GM21723 (cell line): ENCODE measurements at regions not wholly inside any gene's neighbourhood (a gene's known extent, or its start where the extent isn't known, plus 50 kb on each side); places are given as distances from the start of the nearest gene placed in this dataset.
A peak's percentile ranks its signal among the peaks of the same experiment; 100 is the strongest.
"Not testable (repeated sequence)": the region's sequence is repeated elsewhere in the genome, so short reads cannot be mapped to it uniquely, and the experiment has no call there.

Experiments
- ATAC-seq: cut with Tn5 transposase; IDR thresholded peaks from one replicate; pipeline ENCODE4 v1.9.1; 2021; ENCODE audit warnings: mild to moderate bottlenecking, moderate library complexity; ENCODE audit not compliant: unreplicated experiment

DNA sequence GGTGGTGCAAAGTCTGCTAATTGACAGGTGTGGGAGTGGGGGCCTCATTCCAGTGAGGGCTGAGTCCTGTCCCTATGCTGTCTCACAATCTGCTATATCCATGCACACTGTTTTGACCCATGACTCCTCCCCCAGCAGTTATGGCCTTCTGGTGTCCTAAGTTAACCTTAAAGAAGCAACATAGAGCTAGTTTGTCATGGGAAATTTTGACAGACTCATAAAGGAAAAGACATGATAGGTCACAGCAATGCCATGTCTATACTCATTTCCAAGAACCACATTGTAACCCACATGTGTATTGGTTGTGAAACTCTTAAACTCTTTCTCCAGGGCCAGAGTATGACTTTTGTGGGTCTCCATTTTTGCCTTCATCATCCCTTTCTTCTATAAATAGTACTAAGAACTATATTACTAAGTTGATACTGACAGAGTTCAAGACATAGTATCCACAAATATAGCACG, 78.2 kb upstream of the SLC1A4 start:
- no peak for ATAC-seq

DNA sequence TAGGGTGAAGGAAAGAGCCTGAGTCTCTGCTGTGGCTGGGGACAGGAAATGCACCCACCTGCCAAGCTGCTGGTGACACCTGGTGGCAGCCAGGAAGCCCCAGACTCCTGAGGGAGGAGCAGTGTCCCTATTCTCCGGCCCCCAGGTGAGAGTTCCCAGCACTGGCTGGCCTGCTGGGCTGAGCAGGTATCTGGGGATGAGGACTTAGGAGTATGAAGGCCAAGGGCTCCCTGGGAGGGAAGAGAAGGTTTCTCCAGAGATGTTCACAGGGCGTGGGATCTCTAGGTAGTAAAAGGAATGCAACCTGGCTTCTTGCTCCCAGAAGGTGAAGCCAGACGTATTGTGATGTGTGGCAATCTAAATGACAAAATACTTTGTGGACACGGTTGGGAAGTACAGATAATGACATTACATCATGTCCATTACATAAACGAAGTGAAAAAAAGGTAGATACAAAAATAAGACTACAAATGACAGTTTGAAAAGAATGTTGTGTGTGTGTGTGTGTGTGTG, 75.8 kb upstream of the SLC1A4 start:
- no peak for ATAC-seq

DNA sequence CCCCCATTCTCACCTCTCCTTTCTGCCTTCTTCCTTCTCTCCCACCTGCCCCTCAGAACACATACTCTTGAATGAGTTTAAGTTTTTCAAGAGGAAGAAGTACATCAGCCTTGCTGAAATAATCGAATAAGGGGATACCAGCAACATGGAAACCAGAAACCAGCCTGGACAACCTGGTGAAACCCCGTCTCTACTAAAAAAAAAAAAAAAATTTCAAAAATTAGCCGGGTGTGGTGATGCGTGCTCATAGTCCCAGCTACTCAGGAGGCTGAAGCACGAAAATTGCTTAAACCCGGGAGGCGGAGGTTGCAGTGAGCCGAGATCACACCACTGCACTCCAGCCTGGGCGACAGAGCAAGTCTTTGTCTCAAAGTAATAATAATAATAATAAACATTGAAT, 75.0 kb upstream of the SLC1A4 start:
- no peak for ATAC-seq

DNA sequence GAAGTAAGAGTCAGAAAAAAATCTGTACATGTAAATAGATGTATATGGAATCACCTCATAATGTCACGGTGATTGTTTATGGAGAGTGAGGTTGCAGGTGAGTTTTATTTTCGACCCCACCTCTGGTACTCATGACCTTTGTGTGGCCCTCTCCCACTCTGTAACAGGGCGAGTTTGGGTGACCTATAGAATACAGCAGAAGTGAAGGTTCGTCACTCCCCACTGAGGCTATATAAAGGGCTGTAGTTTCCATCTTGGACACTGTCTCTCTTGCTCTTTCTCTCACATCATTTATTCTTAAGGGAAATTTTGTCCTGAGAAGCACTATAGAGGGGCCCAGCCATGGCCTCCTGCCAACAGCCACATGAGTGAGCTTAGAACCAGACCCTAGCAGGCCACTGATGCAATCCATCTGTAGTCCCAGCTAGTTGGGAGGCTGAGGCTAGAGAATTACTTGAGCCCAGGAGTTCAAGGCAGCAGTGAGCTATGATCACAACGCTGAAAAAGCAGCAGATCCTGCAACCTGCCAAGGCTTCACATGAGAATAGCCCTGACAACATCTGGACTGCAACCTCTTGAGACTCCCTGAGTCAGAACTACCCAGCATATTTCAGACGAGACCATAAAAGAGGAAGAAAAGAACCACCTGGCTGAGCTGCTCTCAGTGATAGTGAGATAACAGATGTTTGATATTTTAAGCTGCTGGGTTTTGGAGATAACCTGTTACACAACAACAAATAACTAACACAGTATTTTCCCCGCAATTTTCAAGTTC, 74.3 kb upstream of the SLC1A4 start:
- ATAC-seq: peak; percentile 65

DNA sequence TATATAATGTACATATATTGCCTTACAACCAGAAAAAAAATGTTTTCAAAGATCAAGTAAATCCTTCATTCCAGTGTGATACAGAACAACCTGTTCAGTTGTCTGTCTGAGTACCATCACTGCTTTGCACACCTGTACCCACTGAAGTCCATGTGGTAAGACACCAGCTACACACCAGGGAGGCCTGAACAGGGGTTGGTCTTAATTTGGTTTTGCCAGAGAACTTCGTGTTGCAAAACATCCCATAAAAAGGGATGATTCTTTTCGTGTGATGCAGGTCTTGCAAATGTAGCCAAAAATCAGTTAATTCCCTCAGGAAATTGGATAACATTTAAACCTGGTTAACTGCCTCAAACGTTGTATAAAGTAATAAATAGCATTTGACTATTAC, 73.7 kb upstream of the SLC1A4 start:
- ATAC-seq: no peak

DNA sequence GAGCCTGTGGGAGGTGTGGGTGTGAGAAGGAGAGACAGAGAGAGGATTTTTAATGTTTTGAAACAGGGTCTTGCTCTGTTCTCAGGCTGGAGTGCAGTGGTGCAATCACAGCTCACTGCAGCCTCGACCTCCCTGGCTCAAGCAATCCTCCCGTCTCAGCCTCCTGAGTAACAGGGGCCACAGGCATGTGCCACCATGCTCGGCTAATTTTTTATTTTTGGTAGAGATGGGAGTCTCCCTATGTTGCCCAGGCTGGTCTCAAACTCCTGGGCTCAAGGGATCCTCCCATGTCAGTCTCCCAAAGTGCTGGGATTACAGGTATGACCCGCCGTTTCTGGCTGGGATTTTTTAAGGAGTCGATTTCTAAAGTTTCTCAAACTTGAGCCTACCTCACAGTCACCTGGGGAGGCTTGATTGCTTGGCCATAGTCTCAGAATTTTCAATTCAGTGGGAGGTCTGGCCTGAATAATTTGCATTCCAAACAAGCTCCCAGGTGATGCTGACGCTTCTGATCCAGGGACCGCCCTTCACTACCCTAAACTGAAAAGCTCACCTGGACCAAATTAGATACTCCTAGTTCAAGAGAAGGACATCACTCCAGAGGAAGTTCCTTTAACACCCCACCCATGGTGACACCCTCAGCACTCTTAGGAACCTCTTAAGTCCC, 70.8 kb upstream of the SLC1A4 start:
- ATAC-seq: no peak

DNA sequence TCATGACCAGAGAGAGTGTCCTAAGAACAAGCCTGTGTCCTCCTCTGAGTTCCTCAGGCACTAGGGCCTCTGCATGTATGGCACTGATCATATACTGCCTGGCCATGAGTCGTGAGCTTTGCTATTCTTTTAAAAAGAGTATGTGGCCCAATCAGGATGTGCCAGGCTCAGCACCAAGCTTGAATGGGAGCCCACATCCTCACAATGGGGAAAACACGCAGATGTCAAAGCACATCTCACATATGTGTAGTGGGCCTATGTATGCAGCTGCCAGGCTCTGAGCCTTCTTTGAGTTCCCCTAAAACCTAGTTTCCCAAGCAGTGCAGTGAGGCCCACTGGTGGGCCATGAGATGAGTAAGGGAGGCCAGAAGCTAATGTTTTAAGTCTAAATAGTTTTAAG, 69.9 kb upstream of the SLC1A4 start:
- no peak for ATAC-seq

DNA sequence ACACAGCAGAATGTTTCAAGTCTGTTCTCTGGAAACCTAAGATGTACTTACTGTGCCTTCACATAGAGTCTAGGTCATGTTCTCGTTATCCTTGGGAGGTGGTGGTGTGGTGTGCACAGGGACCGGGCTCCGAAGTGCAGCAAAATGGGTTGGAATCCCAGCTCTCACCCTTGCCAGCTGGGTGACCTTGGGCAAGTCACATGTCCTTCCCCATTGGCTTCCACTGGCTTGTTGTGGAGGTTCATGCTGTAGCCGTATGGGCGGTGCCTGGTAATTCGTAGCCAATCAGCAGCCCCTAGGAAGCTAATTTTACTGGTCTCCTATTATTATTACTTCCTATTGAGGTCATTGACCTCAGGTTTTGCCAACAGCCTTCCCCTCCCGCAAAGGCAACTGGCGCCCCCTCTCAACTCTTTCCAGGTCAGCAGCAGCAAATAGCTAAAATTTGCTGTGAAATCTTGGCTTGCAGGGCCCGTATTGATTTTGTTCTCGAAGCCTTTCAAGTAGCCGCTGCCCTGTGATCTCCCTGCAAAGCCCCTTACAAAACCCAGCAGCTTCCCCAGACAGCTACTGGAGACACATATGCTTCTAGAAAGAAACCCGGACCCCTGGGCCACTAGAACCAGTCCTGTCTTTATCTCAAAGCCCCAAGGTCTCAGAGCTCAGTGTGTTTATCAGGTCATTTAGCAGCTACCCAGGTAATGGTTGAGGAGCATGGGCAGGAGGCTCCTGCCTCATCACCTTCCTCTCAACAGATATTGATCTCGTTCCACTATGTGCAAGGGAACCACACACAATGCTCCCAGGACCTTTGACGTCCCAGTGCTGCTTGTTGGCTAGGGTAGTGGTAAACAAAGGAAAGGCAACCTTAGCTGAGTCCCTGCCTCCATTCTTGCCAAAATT, 66.5 kb upstream of the SLC1A4 start:
- no peak for ATAC-seq

DNA sequence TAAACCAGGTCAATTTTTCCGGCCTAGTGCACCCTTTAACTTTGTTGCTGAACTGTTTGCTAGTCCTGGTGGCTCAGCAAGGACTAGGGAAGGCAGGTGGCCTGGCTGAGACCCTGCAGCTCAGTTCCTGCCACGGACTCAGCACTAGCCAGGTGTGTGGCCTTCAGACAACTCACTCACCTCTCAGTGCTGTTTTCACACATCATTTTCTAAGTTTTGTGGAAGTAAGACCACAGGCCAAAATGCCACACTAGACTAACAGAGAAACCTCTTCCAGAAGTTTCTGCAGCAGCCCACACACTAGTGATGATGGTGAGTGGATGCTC, 65.9 kb upstream of the SLC1A4 start:
- ATAC-seq: no peak

DNA sequence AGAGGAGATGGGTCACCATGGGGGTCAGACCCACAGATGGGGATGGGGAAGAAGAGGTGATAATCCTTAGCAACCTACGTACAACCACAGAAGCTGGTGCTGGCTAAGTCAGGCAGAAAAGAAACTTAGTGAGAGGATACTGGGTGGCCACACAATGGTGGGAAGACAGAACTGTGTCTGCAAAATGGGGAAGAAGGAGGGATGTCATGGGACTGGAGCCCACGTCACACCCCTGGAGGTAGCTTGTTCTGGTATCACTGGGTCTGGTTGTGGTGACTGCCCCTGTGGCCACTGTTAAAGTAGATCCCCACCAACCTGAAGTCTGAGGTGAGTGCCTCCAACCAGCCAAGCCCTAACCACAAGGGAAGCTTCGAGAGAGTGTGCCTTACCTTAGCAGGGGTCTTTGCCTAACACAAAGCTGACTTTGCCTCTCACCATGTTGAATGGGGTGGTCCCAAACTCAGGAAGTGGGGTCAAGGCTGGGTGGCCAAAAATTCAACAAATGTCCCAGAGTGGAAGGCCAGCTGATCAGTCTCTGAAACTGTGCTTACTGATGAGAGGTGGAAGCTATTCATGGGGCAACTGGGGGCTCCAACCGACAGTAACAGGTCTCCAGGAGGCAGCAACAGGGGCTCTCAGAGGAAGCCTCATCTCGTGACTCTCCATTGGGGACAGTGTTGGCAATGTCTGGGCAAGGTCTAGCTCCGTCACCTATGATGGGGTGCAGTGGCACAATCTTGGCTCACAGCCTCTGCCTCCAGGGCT, 64.8 kb upstream of the SLC1A4 start:
- no peak for ATAC-seq

DNA sequence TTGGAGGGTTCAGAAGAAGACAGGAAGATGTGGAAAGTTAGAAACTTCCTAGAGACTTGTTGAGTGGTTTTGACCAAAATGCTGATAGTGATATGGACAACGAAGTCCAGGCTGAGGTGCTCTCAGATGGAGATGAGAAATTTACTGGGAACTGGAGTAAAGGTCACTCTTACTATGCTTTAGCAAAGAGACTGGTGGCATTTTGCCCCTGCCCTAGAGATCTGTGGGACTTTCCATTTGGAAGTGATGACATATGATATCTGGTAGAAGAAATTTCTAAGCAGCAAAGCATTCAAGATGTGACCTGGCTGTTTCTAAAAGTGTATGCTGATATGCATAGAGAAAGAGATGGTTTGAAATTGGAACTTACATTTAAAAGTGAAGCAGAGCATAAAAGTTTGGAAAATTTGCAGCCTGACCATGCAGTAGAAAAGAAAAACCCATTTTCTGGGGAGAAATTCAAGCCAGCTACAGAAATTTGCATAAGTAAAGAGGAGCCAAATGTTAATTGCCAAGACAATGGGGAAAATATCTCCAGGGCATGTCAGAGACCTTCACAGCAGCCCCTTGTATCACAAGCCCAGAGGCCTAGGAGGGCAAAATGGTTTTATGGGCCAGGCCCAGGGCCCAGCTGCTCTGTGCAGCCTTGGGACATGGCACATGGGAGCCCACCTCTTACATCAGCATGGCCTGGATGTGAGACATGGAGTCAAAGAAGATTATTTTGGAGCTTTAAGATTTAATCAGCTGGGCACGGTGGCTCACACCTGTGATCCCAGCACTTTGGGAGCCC, 63.1 kb upstream of the SLC1A4 start:
- ATAC-seq: not testable (repeated sequence)

DNA sequence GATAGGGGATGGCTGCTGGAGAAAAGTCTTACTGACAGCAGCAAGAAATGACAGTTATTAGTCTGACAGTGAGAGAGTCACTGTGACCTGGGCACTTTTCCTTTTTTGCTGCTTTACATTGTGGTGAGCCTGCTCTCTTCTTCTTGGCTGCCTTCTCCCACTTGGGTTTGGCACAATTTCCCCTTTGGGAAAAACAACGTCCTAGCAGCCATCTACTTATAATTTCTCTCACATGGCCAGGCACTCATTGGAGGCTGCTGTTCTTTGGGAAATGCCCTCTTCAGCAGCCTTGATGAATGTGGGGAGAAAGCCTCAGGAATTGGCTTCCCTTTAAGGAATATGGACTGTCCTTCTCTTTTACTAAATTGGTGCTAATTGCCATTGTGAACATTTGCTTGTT, 60.4 kb upstream of the SLC1A4 start:
- ATAC-seq: no peak

DNA sequence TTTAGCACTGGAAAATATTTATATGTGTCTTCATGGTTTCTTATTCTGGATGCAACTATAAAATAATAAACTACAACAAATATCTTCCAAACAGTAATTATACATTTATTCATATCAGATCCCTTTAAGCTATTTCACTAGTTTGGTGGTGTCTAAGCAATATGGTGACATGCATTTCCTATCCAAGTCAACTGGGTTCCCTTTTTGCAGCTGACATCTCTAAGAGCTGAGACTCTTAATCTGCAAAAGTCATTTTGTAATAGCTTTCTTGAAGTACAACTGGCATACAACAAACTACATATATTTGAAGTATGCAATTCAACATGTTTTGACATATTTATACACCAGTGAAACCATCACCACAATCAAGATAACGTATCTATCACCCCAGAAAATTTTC, 59.9 kb upstream of the SLC1A4 start:
- no peak for ATAC-seq

DNA sequence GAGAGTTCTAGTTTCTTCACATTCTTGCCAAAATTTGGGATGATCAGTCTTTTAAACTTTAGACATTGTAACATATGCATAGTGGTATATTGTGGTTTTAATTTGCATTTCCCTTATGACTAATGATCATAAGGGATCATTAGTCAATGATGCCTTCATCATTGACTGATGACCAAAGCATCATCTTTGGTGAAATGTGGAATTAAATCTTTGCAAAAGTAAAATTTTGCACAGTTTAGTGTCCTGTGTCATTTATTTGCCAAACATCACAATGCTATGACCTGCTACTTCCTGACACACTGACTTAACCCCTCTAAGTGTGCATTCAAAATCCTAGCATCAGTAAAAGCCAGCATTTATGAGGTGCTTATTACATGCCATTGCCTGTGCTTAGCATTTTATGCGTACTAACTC, 58.9 kb upstream of the SLC1A4 start:
- ATAC-seq: no peak

DNA sequence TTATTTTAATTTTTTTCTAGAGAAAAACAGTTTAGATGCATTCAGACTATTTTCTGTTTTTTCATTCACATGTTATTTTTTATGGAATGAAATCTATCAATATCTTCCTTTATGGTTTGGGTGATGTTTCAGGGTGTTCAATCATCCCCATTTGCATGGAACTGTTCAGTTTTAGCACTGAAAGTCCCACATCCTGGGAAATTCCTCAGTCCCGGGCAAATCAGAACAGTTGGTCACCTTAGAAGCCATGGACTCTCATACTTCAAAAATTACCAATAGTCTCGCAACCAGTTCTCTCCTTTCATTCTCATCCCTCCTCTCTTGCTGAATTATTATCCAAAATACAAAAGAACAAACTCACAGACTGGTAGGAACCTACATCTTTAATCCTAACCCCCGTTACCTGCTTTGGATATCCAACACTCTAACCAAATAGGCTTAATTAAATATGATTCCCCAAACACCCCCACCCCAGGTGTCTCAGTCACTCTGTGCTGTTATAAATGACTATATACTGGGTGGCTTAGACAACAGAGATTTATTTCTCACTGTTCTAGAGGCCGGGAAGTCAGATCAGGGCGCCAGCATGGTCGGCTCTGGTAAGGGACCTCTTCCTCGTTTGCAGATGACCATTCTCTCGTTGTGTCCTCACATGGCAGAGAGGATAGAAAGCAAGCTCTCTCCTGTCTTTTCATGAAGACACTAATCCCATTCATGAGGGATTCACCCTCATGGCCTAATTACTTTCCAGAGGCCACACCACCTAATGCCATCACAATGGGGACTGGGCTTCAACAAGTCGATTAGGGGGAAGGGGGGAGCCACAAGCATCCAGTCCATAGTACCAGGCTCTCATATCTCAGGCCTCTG, 57.7 kb upstream of the SLC1A4 start:
- no peak for ATAC-seq

DNA sequence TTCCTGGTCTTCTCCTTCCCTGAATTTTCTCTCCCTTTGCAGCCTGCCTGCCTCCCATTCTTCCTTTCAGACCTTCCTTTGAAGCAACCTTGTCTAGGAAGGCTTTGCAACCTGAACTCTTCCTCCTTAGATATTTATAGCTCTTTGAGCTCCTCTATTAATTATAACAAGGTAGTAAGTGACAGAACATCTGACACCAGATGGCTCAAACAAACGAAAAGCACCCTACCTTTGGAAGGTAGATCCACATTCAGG, 57.2 kb upstream of the SLC1A4 start:
- ATAC-seq: no peak

DNA sequence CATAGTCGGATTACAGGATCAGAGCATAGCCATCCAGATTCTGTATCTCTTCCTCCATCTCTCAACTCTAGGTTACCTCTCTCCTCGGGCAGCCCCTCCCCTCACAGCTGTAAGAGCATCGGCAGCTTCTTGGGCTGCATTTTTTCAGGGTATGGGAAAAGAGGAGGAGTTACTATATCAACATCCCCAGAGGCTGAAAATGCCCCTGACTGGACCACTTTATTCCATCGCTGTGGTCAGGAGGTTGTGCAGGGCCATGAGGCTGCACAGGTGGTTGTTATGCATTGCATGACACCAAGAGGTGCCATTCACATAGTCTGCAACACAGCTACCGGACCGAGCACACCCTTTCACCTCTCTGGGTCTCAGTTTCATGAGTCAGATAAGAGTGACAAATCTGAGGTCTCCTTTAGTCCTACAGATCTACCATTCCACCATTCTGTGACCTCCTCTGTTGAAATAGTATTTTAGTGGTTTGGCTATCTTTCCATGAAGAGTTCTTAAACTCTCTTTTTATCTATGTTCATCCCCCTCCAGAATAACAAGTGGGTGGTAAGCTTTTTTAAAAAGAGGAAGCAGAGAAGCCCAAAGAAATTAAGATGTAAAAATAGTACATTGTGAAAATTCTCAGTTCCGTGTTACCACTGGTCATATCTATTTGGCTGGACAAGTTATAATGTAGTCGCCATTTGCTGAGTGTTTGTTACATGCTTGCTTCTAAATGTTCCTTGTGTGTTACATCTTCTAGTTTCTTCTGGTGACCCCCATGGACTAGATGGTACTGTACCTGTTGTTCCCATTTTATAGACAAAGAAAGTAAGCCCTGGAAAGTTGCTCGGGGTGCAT, 56.6 kb upstream of the SLC1A4 start:
- ATAC-seq: peak; percentile 84

DNA sequence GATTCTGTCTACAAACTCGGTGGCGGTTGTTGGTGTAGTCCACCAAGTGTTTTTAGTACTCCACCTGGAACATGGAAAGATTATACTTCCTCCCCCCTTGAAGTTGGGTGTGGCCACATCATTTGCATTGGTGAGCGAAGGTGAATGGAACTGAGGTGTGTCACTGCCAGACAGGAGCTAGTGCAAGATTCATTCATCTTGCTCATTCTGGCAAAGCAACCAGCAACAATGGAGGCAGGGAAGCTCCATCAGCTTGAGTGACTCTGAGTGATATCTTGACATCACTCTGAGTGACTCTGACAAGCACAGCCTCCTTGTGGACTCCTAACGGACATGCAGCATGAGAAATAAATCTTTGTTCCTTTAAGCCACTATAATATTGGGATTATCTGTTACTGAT, 54.7 kb upstream of the SLC1A4 start:
- no peak for ATAC-seq
